Lung (tissue), 11 donors: ENCODE measurements at regions not wholly inside any gene's neighbourhood (a gene's known extent, or its start where the extent isn't known, plus 50 kb on each side); places are given as distances from the start of the nearest gene placed in this dataset.

ENCODE experiments used
- ATAC-seq: fragments of 200-7000 bp; cut with Tn5 transposase; one replicate; pipeline ENCODE4 v1.9.1; 2020; ENCODE audit warnings: moderate number of reproducible peaks; ENCODE audit not compliant: insufficient read depth, low FRiP score
- DNase-seq, 3 donors: peaks; one replicate each; pipeline ENCODE4 v3.0.0-alpha.2; 2013 to 2017
- H3K27ac ChIP-seq, 2 donors: one replicate each; pipeline ENCODE4 v1.5.1; 2013; ENCODE audit warnings: mild to moderate bottlenecking in 2 of 2, moderate library complexity in 2 of 2, control low read depth in 1 of 2, inconsistent platforms in 1 of 2, low read depth in 1 of 2, low read length in 1 of 2
- H3K27me3 ChIP-seq, 3 donors: one replicate each; pipeline ENCODE4 v1.5.1; 2013; ENCODE audit warnings: low read length in 2 of 3; ENCODE audit not compliant: control insufficient read depth in 3 of 3, insufficient read depth in 3 of 3
- H3K36me3 ChIP-seq, 4 donors: one replicate each; pipeline ENCODE4 v1.5.1; 2013; ENCODE audit warnings: low read length in 4 of 4, mild to moderate bottlenecking in 1 of 4, moderate library complexity in 1 of 4; ENCODE audit not compliant: control insufficient read depth in 4 of 4, insufficient read depth in 4 of 4
- H3K4me1 ChIP-seq, 5 donors: one replicate each; pipeline ENCODE4 v1.5.1; 2013; ENCODE audit warnings: low read length in 5 of 5, mild to moderate bottlenecking in 2 of 5, moderate library complexity in 1 of 5; ENCODE audit not compliant: control insufficient read depth in 5 of 5, insufficient read depth in 5 of 5
- H3K4me3 ChIP-seq: one replicate; pipeline ENCODE4 v1.5.1; 2013; ENCODE audit warnings: mild to moderate bottlenecking, control low read depth, moderate library complexity
- H3K9ac ChIP-seq, 2 donors: one replicate each; pipeline ENCODE4 v1.5.1; 2013; ENCODE audit warnings: low read length in 2 of 2, control low read depth in 1 of 2; ENCODE audit not compliant: insufficient read depth in 1 of 2
- H3K9me3 ChIP-seq, 4 donors: one replicate each; pipeline ENCODE4 v1.5.1; 2013; ENCODE audit warnings: low read length in 3 of 4, mild to moderate bottlenecking in 1 of 4, moderate library complexity in 1 of 4; ENCODE audit not compliant: control insufficient read depth in 4 of 4, insufficient read depth in 3 of 4
- WGBS, 2 donors: extraction: QIAGEN DNeasy Blood & Tissue Kit; methylation state at CpG; one replicate each; pipeline ENCODE4 v1.1.7; 2013; 5-methylcytosine and 5-hydroxymethylcytosine counted together
- TF ChIP-seq, protein P1 (sequence below): IDR thresholded peaks from 2 replicates; pipeline ENCODE4 v1.5.1; 2012; ENCODE audit warnings: mild to moderate bottlenecking; ENCODE audit errors: control extremely low read depth, extremely low read depth
- donor health status: control.
- donor health status: control.
- donor health status: Bipolar disorder and iron deficiency.
- donor health status: healthy.
- donor health status: DM: yes; HTN: yes; CAD: no.

DNA sequence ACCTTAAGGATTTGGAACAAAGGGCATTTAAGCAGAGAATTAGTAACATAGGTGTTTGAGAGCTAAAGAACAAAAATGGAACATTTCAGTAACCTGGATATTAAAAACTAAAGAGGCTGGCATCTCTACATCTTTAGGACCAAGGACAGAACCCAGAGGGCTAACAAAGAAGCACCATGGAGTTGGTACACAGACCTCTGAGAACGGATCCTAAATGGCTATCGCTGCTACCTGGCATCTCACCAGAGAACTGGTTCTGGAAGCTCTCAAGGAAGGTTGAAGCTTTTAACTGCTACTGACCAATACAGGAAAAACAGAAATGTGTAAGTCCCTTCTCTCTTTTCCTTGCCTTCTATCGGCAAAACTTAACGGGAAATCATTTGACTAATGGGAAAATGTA, 118.4 kb upstream of the TLL1 start:
- DNase-seq (no peak), ATAC-seq (no peak)
- peaks cover 0 to 10% (median 0%) of the 10 kb centered on the region in 5 donors for H3K4me1 ChIP-seq
- H3K27me3 ChIP-seq, result no peaks in the 10 kb centered on the region
- TF ChIP-seq, protein P1, sequence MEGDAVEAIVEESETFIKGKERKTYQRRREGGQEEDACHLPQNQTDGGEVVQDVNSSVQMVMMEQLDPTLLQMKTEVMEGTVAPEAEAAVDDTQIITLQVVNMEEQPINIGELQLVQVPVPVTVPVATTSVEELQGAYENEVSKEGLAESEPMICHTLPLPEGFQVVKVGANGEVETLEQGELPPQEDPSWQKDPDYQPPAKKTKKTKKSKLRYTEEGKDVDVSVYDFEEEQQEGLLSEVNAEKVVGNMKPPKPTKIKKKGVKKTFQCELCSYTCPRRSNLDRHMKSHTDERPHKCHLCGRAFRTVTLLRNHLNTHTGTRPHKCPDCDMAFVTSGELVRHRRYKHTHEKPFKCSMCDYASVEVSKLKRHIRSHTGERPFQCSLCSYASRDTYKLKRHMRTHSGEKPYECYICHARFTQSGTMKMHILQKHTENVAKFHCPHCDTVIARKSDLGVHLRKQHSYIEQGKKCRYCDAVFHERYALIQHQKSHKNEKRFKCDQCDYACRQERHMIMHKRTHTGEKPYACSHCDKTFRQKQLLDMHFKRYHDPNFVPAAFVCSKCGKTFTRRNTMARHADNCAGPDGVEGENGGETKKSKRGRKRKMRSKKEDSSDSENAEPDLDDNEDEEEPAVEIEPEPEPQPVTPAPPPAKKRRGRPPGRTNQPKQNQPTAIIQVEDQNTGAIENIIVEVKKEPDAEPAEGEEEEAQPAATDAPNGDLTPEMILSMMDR, result no peak
- 93 to 97% methylated on average over 4 of the region's 4 CpGs for WGBS, 2 donors
- H3K27ac ChIP-seq, result no peak overlapping the region
- no peak overlapping the region for H3K9ac ChIP-seq
- no peaks in the 10 kb centered on the region for H3K36me3 ChIP-seq
- no peaks in the 10 kb centered on the region for H3K9me3 ChIP-seq
- no peak overlapping the region for H3K4me3 ChIP-seq

DNA sequence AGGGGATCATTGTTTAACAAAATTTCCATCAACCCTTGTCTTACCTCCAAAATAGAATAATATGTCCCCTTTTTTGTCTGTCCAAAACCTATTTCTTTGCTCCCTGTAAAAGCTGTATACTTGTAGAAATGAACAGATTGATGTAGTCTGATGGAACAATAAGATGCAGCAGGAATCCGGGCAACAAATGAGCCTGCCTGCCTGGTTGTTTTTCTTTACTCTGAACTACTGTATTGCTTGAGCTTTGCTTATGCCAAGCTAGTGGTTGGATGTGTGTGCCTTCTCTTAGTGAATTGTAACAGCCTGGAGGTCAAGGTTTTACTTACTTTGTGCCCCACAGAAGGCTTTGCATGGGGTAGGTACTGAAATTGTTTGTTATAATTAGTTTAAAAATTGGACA, 116.2 kb upstream of the TLL1 start:
- Histone ChIP-seq H3K27ac (no peak overlapping the region), H3K36me3 (no peaks in the 10 kb centered on the region), H3K4me1 (peaks cover 0 to 10% (median 0%) of the 10 kb centered on the region in 5 donors), H3K4me3 (no peak overlapping the region), H3K9ac (no peak overlapping the region), H3K27me3 (no peaks in the 10 kb centered on the region), H3K9me3 (no peaks in the 10 kb centered on the region)
- 79 to 89% methylated on average over 1 of the region's 1 CpG for WGBS, 2 donors
- DNase-seq (no peak), ATAC-seq (no peak)
- TF ChIP-seq, protein P1, result no peak

DNA sequence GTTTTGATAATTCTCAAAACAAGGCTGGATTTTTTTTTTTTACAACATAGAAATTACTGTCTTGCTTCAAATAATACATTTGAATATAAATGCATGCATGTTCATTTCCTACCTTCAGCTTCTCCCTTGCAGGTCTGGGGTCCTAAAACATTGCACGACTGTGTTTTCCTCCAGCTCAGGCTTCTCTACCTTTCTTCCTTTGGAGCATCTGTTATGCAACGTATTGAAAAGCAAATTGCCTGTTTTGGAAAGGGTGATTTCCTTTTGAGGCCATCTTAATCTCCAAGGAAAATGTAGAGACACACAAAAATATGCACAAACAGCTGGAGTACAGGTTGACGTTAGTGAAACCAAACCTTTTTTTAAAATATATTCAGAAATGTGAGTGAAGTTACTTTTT, 115.6 kb upstream of the TLL1 start:
- H3K27ac ChIP-seq, result no peak overlapping the region
- no peak for DNase-seq
- ATAC-seq, result no peak
- H3K36me3 ChIP-seq, result no peaks in the 10 kb centered on the region
- H3K9me3 ChIP-seq, result no peaks in the 10 kb centered on the region
- no peaks in the 10 kb centered on the region for H3K27me3 ChIP-seq
- TF ChIP-seq, protein P1, result no peak
- WGBS, 2 donors, result 64 to 85% methylated on average over 3 of the region's 3 CpGs
- H3K4me3 ChIP-seq, result no peak overlapping the region
- peaks cover 0 to 10% (median 0%) of the 10 kb centered on the region in 5 donors for H3K4me1 ChIP-seq
- no peak overlapping the region for H3K9ac ChIP-seq

DNA sequence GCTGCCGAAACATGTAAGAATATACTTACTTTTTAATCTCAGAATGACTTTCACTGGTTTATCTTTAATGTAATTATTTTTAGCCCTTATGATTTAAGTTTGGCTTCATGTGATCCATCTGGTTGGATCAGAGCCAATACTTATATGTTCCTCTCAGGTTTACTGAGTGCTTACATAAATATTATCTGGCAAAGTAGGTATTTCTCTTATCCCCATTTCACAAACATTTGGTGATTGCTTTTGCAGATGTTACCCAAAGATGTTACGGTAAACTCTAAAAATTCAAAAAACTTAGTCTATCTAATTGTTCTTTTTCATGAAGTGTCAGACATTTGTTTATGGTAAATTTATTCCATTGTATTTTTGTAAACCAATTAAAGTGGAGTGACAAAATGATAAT, 115.0 kb upstream of the TLL1 start:
- DNase-seq (peak in 2 of 3 donors; percentile 26 to 39), ATAC-seq (no peak)
- WGBS, 2 donors, result 77 to 78% methylated on average over 2 of the region's 2 CpGs
- no peaks in the 10 kb centered on the region for H3K36me3 ChIP-seq
- TF ChIP-seq, protein P1, result no peak
- H3K9me3 ChIP-seq, result no peaks in the 10 kb centered on the region
- H3K4me3 ChIP-seq, result no peak overlapping the region
- no peak overlapping the region for H3K27ac ChIP-seq
- no peaks in the 10 kb centered on the region for H3K27me3 ChIP-seq
- no peak overlapping the region for H3K9ac ChIP-seq
- peaks cover 0 to 10% (median 0%) of the 10 kb centered on the region in 5 donors for H3K4me1 ChIP-seq
